ENCODE measurements at regions not wholly inside any gene's neighbourhood (a gene's known extent, or its start where the extent isn't known, plus 50 kb on each side); places are given as distances from the start of the nearest gene placed in this dataset.

DNA sequence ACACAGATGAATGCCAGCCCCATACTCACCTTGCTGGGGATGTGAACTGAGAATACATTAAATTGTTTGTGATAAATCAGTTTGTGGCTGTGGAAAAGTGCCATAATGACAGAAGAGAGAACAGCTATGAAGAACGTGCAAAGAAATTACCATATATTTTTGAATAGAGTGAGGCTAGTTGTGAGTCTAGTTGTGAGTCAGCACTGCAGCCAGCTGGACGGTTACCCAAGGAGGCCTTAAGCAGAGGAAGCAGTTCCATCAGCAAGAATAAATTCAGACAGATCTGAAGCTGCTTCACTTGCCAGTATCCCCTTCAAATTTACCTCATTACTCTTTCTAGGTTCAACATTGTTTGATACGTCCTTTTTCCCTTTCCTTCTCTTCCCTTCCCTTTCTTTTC, 446.0 kb downstream of the MTRR start:
- no peak for DNase-seq (ENCODE audit: low read depth in 4 of 4, low spot score in 3 of 4)

DNA sequence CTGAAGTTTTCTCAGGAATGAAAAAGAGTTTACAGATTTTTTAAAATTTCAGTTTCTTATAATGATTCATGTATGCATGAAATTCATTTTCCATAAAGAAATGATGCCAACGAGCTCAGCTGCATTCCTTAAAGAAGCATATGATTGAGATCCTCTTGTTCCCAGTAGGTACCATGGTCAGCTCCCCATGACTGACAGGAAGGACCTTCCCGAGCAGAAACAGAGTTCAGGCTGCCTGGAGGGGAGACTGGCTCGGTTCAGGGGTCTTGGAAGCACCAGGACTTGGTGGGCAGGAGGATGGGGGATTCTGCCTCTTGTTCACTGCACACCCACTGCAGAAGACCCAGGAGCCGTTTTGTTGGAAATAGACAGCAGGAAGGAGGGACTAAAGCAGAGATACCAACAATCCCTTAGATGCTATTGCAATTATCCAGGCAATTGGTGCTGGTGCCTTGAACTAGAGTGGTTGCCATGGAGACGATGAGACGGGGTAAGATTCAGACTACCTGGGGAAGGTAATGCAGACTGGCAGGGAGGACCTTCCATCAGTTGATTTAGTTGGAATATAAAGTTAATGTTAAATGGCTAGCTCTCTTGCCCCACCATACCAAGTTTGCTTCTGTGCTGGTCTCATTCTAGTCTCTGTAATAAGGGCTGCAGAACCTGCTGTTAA, 447.8 kb downstream of the MTRR start:
- no peak for DNase-seq (ENCODE audit: low read depth in 4 of 4, low spot score in 3 of 4)

DNA sequence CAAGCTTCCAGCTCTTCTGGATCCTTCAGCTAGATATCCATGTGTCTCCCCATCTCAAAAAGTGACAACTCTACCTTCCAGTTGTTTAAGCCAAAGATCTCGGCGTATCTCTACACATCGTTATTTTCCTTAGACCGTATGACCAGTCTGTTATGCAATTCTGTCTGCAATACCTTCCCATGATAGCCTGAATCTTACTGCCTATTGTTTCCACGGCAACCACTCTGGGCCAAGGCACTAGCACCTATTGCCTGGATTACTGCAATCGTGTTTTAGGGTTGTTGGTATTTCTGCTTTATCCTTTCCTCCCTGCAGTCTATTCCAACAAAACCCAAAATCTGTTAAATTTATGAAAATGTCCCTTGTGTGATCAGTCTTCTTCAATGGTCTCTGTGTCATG, 448.4 kb downstream of the MTRR start:
- no peak for DNase-seq (ENCODE audit: low read depth in 4 of 4, low spot score in 3 of 4)

DNA sequence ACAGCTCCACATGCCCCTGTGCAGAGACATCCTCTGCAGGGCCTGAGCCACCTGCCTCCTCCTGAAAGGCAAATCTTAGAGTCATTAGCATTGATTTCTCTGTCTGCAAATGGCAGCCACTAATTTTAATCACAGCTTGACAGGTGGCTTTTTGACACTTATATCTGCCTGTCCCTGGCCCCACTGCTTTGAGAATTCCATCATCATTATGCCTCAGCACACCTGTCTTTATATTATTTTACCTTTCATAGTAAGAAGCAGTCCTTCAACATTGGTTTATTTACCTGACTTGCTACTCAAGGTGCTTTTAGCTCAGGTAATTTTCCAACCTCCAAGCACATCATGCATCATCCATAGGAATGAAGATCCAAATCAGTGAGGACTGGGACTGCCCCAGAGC, 451.3 kb downstream of the MTRR start:
- no peak for DNase-seq (ENCODE audit: low read depth in 4 of 4, low spot score in 3 of 4)

DNA sequence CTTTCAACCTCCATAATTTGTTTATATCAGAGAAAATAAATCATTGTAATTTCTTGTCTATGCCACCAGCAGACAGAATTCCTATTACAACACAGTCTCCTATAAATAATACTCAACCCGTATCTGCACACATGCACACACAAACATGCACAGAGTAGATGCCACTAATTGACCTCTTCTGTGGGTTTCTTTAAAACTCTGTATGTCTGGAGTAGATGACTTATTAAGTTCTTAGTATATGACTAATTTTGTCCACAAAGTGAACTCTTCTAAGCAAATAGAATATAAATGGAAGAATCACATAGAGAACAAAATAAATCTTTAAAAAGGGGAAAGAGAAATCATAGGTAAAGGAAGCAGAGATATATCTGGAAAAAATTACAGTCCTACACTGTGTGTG, 452.3 kb downstream of the MTRR start:
- DNase-seq (ENCODE audit: low read depth in 4 of 4, low spot score in 3 of 4), result no peak

DNA sequence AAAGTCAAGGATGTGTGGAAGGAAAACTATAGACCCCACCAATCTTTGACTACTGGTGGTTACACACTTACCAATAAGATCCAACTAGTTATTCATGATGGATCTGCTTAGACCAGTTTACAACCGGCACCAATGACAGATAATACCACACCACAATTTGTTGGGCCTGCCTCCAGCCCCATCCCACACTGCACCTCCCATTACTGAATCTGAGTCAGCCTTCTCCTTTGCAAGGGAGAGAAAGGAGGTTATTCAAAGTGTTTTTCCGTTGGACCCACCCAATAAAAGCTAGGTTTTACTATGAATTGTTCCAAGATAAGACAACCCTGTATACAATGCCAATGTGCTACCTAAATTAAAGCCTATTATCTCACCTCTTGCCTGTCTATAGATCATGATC, 453.5 kb downstream of the MTRR start:
- no peak for DNase-seq (ENCODE audit: low read depth in 4 of 4, low spot score in 3 of 4)

DNA sequence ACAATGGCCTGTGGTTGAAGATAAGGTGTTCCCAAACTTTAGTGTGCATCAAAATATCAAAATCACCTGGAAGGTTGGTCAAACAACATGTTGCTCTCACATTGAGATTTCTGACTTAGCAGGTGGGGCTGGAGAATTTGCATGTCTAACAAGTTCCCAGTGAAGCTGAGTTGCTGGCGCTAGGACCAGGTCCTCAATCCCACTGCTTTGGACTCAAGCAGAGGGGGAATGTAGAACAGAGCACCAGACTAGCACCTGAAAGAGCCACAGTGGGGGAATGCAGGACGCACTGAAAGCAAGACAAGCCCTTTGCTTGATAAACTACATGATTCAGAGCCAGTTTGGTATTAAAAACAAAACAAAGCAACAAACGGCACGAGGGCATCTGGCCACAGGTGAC, 458.1 kb downstream of the MTRR start:
- DNase-seq (ENCODE audit: low read depth in 4 of 4, low spot score in 3 of 4), result no peak

DNA sequence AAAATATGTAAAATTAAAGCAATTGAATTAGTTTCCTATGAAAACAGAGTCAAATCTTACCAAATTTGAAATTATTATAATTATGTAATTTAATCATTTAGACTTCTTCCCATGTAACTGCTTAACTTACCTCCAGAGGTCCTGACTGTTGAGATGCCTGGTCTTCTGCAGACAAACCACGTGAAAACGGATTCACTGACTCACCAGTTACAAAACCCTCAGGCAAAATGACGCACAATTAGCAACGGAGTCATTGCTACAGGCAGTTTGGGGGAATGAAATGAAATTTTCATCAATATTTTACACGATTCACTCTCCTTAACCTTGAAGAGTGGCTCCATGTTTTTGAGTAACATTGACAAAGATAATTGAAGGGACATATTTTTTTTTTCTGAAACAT, 460.8 kb downstream of the MTRR start:
- no peak for DNase-seq (ENCODE audit: low read depth in 4 of 4, low spot score in 3 of 4)

DNA sequence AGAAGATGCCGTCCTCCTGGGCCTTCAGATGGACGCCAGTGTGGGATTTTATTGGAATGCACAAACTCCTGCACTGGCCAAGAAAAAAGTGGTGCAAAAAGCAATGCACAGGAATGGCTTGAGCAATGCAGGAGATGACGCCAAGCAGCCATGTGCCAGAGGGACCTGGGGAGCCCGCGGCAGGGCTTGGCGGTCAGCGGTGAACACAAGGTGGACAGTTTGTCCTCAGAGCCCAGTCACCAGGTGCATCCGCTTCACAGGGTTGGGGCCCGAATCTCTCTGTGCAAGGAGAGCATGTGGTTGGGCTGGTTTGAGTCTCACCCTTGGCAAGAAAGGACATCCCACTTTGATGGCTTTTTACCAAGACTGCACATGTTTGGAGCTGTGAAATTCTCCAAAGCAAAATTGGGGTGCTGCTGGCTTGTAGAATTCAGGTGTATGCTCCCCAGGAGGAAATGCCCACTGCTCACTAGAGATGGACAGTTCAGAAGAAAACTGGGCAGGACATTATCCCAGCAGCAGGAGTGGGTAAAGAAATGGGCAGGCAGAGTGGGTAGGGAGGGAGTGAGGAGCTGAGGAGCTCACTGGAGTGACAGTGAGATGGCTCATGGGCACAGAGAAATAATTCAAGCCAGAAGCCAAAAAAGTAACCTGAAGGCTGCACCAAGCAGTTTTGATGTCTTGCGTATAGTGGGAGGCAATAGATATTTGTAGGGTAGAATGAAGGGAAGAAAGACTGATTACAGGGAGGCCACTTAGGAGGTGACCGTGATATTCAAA, 463.9 kb downstream of the MTRR start:
- no peak for DNase-seq (ENCODE audit: low read depth in 4 of 4, low spot score in 3 of 4)

DNA sequence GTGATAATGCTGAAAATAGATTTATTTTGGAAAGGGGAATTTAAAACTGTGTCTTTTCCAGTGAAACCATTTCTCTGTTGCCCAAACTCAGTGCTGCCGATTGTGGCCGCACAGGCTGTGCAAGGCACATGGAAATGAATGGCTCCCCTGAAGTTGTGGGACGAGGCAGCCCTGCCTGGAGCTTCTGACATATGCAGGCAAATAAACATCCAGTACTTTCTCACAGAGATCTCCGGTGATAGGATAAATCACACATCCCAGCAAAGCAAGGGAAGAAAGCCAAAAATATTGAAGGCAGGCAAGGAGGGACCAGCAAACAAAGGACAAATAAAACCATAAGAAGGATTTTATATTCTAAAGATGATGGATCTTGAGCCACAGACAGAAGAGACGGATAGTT, 464.5 kb downstream of the MTRR start:
- DNase-seq (ENCODE audit: low read depth in 4 of 4, low spot score in 3 of 4), result no peak

DNA sequence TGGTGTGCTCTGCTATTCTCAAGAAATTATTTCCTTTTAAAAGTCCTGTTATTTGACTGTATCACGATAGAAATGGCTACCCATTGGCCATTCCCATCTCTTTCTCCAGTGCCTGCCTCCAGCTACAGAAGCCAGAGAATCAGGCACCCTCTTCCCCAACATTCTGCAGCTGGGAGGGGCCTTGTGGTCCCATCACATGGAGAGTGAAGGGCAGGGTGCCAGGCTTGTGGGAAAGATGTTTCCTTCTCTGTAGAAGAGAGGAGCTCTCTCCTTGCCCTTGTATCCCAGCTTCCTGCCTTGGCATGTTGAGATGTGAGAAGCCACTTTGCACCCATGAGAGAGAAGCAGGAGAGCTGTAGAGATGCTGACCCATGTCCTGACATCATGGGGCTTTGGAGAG, 465.0 kb downstream of the MTRR start:
- DNase-seq (ENCODE audit: low read depth in 4 of 4, low spot score in 3 of 4), result no peak

DNA sequence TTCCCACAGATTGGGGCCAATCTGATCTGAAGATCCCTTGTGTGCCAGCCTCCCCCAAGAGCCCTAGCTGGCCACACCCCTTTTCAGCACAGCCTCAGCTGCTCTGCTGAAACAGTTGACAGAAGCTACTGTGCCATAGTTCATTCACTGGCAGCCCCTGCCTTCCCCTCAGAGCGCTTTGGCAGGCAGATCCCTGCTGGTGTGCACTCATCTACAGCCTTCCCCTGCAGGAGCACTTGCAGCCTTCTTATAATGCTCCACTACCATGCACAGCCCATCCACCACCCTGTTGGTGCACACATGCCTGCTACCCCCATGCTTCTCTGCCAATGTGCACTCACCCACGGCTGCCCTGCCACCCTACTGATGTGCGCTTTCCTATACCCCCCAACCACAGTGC, 471.3 kb downstream of the MTRR start:
- DNase-seq (ENCODE audit: low read depth in 4 of 4, low spot score in 3 of 4), result no peak

DNA sequence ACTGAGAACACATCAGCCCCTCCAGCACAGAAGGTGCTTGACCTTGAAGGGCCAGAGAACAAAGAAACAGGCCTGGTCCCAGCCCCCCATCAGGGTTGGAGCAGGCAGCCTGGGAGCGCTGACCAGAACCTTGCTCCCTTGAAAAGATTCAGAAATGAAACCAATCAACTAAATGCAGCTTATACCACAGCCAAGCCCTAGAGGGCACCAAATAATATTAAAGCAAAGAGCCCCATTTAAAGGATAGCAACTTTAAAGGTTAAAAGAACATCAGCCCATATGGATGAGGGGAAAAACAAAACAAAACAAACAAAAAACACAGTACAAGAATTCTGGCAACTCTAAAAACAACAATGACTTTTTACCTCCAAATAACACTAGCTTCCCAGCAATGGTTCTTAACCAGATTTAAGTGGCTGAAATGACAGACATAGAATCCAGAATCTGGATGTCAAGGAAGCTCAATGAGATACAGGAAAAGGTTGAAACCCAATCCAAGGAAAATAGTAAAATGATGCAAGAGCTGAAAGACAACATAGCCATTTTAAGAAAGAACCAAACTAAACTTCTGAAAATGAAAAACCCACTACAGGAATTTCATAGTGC, 471.9 kb downstream of the MTRR start:
- DNase-seq (ENCODE audit: low read depth in 4 of 4, low spot score in 3 of 4), result no peak

DNA sequence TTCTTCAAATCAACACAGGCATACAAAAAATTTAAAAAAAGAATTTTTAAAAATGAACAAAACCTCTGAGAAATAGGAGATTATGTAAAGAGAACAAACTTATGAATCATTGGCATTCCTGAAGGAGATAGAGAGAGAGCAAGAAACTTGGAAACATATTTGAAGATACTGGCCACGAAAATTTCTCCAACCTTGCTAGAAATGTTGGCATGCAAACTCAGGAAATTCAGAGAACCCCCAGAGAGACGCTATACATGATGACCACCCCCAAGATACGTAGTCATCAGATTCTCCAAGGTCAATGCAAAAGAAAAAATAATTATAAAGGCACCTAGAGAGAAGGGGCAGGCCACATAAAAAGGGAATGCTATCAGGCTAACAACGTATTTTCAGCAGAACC, 472.5 kb downstream of the MTRR start:
- no peak for DNase-seq (ENCODE audit: low read depth in 4 of 4, low spot score in 3 of 4)

DNA sequence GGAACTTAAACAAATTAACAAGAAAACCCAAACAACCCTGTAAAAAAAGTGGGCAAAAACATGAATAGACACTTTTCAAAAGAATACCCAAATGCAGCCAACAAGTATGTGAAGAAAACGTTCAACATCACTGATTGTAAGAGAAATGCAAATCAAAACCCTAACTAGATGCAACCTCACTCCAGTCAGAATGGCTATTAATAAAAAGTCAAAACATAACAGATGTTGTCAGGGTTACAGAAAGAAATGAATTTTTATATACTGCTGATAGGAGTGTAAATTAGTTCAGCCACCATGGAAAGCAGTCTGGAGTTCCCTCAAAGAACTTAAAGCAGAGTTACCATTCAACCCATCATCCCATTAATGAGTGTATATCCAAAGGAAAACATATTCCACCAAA, 479.0 kb downstream of the MTRR start:
- no peak for DNase-seq (ENCODE audit: low read depth in 4 of 4, low spot score in 3 of 4)

DNA sequence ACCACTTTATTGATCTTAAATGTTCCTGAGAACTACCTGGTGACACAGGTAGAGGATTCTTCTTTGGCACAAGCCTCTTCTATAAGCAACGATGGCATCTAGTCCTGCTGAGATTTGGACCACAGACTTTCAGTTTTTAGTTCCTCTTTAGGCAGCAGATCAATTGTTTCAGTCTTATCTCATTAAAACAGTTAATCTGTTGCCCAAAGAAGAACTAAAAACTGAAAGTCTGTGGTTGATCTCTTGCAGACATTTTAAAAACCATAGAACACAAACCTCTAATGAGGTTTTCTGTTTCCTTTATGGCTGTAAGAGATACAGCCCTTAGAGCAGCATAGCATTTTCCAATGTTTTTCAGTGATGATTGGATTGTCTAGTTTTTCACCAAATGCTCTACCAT, 480.9 kb downstream of the MTRR start:
- DNase-seq (ENCODE audit: low read depth in 4 of 4, low spot score in 3 of 4), result no peak

DNA sequence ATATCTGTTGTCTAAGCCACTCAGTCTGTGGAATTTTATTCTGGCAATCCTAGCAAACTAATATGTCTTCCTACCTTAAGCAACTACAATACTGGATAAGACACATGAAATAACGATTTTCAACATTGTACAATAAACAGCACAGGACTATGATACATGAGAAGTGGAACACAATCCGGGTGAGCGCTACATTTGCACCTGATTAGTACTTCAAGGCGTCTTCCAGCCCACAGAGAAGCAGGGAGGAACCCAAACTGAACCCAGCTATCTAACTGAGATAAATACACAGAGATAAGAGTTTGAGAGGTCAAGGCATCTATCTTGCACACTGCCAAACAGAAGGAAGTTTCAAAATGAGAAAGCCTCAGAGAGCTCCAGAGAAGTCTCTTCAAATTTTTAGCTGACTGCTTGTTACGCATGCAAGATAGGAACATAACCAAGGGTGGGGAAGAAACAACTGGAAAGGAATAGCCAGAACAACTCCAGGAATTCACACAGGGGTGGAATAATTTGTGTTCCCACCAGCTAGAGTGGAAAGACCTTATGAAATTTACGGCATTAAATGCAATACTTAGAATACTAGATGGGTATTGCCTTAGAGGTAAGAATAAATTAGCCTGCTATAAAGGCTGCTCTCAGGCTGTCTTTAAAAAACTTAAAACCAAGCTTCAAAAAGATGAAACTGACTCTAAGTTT, 481.8 kb downstream of the MTRR start:
- DNase-seq (ENCODE audit: low read depth in 4 of 4, low spot score in 3 of 4), result no peak

DNA sequence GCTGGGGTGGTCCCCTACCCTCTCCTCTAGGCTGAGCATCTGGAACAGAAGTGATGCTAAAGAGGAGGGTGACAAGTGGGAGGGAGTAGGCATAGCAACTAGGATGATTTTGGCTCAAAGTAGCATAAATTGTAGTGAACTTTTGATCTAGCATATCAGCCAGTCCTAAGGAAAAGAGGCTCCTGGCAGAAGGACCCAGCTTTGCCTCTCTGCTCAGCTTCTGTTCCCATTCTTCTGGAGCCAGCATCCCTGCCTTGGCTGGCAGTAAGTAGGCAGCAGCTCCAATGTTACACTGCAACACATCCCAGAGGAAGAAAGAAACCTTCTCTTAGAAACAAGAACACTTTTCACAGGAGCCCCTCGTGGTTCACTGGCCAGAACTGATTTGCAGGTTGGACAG, 487.0 kb downstream of the MTRR start:
- DNase-seq (ENCODE audit: low read depth in 4 of 4, low spot score in 3 of 4), result no peak

DNA sequence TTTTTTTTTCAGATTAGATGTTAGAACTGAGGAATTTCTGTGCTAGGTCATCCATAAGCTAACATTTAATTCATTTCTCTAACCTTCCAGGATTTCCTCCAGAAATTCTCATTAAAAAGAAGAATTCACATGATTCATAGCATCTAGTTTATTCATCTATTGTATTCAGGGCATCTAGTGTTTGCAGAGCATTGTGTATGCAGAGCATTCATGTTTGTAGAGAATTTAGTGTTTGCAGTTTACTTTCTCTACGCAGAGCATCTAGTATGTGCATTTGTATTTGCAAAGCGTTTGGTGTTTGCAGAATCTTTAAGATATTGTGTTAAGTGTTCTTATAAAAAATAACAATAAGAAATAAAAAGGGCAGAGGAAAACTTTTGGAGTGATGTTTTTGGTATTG, 491.1 kb downstream of the MTRR start:
- no peak for DNase-seq (ENCODE audit: low read depth in 4 of 4, low spot score in 3 of 4)

DNA sequence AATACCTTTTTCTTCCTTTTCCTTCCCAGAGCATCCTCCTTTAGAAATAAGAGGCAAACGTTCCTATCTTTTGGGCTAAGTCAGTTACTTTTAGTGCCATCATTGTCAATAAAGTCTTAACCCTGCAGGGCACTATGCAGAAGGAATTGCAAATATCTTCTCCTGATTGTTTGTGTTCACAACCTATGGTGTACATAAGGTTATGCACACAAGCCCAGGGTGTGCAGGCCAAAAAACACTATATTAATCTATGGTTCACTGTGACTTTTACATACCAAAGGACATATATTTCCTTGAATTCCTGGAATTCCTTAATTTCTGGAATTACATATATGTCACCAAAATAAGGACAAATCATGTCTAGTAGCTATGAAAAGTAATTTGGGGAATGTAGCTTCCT, 493.5 kb downstream of the MTRR start:
- DNase-seq (ENCODE audit: low read depth in 4 of 4, low spot score in 3 of 4), result no peak

DNA sequence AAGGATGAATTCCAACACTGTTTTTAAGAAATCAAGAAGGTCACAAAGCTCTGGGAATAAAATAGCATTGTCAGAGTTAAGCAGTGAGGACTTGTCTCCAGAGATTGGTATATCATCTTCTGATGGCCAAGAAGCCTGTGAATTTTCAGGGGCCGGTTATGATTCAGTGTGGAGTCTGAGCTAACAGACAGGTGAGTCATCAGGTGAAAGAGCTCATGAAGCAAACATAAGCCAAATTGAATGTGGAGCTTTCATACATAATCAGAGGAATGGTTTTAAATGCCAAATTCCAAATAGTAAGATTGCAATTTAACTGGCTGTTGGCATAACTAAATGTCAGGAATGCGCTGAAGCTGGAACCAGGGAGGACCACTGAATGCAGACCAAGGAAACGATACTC, 494.2 kb downstream of the MTRR start:
- DNase-seq (ENCODE audit: low read depth in 4 of 4, low spot score in 3 of 4), result no peak

DNA sequence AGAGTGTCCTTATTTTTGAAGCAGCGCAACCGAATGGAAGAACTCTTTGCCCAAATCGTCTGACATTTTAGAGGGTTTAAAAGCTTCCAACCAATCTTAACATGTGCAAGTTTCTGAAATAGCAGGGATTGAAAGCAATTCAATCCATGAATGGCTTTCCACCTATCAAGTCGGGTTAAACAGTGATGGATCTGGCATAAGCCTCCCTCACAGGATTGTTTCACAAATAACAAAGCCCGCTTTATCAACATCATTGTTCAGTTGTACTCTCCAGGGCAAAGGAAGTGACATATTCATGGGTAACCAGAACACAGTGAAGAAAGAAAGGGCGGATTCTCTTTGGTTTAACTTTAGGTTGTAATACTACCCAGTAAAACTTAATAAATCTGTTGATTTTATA, 497.3 kb downstream of the MTRR start:
- no peak for DNase-seq (ENCODE audit: low read depth in 4 of 4, low spot score in 3 of 4)

All from right renal pelvis (tissue), 4 donors.